IMR-90 (cell line): ENCODE measurements at regions not wholly inside any gene's neighbourhood (a gene's known extent, or its start where the extent isn't known, plus 50 kb on each side); places are given as distances from the start of the nearest gene placed in this dataset.

ENCODE experiments used
- ATAC-seq: fragments of 200-7000 bp; cut with Tn5 transposase; 2 replicates; pipeline ENCODE4 v1.9.1; 2020; ENCODE audit warnings: low read depth, mild to moderate bottlenecking, moderate library complexity
- BruUV-seq: library from RNA; stranded (reverse); fragments of 400-500 nt; replicated peaks from 2 replicates; lab custom pipeline; 2021; lab: Mats Ljungman, UMichigan
- CTCF ChIA-PET: fragments of 300-600 bp; formaldehyde crosslinking; extraction: SDS; loops from one replicate; lab custom pipeline; 2021; ENCODE audit warnings: antibody characterized with exemption; lab: Yijun Ruan, JAX
- POLR2A ChIA-PET: fragments of 300-600 bp; sonication (Branson Sonifier 250); formaldehyde crosslinking; loops from one replicate; lab custom pipeline; 2022; ENCODE audit warnings: antibody characterized with exemption; ENCODE audit not compliant: unreplicated experiment; lab: Charles Lee
- DNase-seq: peaks from one replicate; pipeline ENCODE4 v3.0.0; 2013
- H2AFZ ChIP-seq: replicated peaks from 2 replicates; pipeline ENCODE3; 2013; ENCODE audit warnings: low read length, mild to moderate bottlenecking; ENCODE audit not compliant: poor library complexity
- H2AK5ac ChIP-seq: 2 replicates; pipeline ENCODE4 v1.6.1; 2013; ENCODE audit warnings: low read depth, low read length, inconsistent platforms
- H2AK9ac ChIP-seq: replicated peaks from 2 replicates; pipeline ENCODE3; 2013; ENCODE audit warnings: mild to moderate bottlenecking, low read depth, low read length, moderate library complexity; ENCODE audit not compliant: poor library complexity
- H2BK120ac ChIP-seq: 2 replicates; pipeline ENCODE4 v1.6.1; 2013; ENCODE audit warnings: low read depth, low read length, inconsistent platforms
- H2BK15ac ChIP-seq: 3 replicates; pipeline ENCODE4 v1.6.1; 2013; ENCODE audit warnings: low read depth, low read length, inconsistent platforms
- H2BK20ac ChIP-seq: 2 replicates; pipeline ENCODE4 v1.6.1; 2013; ENCODE audit warnings: low read depth, mild to moderate bottlenecking, inconsistent platforms, low read length, moderate library complexity
- H2BK5ac ChIP-seq: 2 replicates; pipeline ENCODE4 v1.6.1; 2013; ENCODE audit warnings: mild to moderate bottlenecking, low read depth, low read length, inconsistent platforms; ENCODE audit not compliant: poor library complexity, severe bottlenecking
- H3K14ac ChIP-seq: replicated peaks from 2 replicates; pipeline ENCODE4 v1.6.1; 2013; ENCODE audit warnings: low read depth, low read length, inconsistent platforms
- H3K18ac ChIP-seq: 2 replicates; pipeline ENCODE4 v1.6.1; 2013; ENCODE audit warnings: low read depth, low read length, control low read depth
- H3K23ac ChIP-seq: 2 replicates; pipeline ENCODE4 v1.6.1; 2013; ENCODE audit warnings: low read depth, low read length, inconsistent platforms
- H3K27ac ChIP-seq: 2 replicates; pipeline ENCODE4 v1.5.1; 2013; ENCODE audit warnings: mild to moderate bottlenecking, control low read depth, low read length; ENCODE audit not compliant: insufficient read depth
- H3K27me3 ChIP-seq: 2 replicates; pipeline ENCODE4 v1.6.1; 2013; ENCODE audit warnings: low read length; ENCODE audit not compliant: control insufficient read depth, insufficient read depth
- H3K36me3 ChIP-seq: 2 replicates; pipeline ENCODE4 v1.6.1; 2013; ENCODE audit warnings: low read length, mixed read lengths; ENCODE audit not compliant: control insufficient read depth, insufficient read depth
- H3K4ac ChIP-seq: 2 replicates; pipeline ENCODE4 v1.6.1; 2013; ENCODE audit warnings: low read depth, low read length, inconsistent platforms
- H3K4me1 ChIP-seq: 2 replicates; pipeline ENCODE4 v1.6.1; 2013; ENCODE audit warnings: low read length, mixed read lengths; ENCODE audit not compliant: control insufficient read depth, insufficient read depth
- H3K4me2 ChIP-seq: 2 replicates; pipeline ENCODE4 v1.6.1; 2013; ENCODE audit warnings: low read depth, mild to moderate bottlenecking, control low read depth, low read length, moderate library complexity
- H3K4me3 ChIP-seq: 2 replicates; pipeline ENCODE4 v1.5.1; 2013; ENCODE audit warnings: low read depth, mild to moderate bottlenecking, control low read depth, low read length, moderate library complexity; ENCODE audit not compliant: insufficient read depth
- H3K56ac ChIP-seq: 2 replicates; pipeline ENCODE4 v1.6.1; 2013; ENCODE audit warnings: low read length, inconsistent platforms; ENCODE audit not compliant: insufficient read depth; ENCODE audit errors: extremely low read depth
- H3K79me1 ChIP-seq, 2 experiments: 2 replicates each; pipeline ENCODE4 v1.6.1; 2013; ENCODE audit warnings: low read length in 2 of 2, inconsistent platforms in 1 of 2, low read depth in 1 of 2
- H3K9ac ChIP-seq: 2 replicates; pipeline ENCODE4 v1.6.1; 2013; ENCODE audit warnings: low read depth, low read length, control low read depth
- H3K9me1 ChIP-seq: 2 replicates; pipeline ENCODE4 v1.6.1; 2013; ENCODE audit warnings: low read length, inconsistent platforms; ENCODE audit not compliant: insufficient read depth
- H3K9me3 ChIP-seq: 2 replicates; pipeline ENCODE4 v1.6.1; 2013; ENCODE audit warnings: low read length; ENCODE audit not compliant: control insufficient read depth, insufficient read depth
- H4K20me1 ChIP-seq: 2 replicates; pipeline ENCODE4 v1.6.1; 2013; ENCODE audit warnings: low read length, inconsistent platforms; ENCODE audit not compliant: insufficient read depth
- H4K5ac ChIP-seq: 2 replicates; pipeline ENCODE4 v1.6.1; 2013; ENCODE audit warnings: mild to moderate bottlenecking, low read depth, low read length, control low read depth
- H4K8ac ChIP-seq, 2 experiments: 2 replicates each; pipeline ENCODE4 v1.6.1; 2013; ENCODE audit warnings: low read depth in 2 of 2, low read length in 2 of 2, control low read depth in 1 of 2, inconsistent platforms in 1 of 2
- H4K91ac ChIP-seq: 2 replicates; pipeline ENCODE4 v1.6.1; 2013; ENCODE audit warnings: low read depth, low read length, inconsistent platforms; ENCODE audit not compliant: insufficient read depth
- FOS ChIP-seq: fragments of 150-350 bp; IDR thresholded peaks from 2 replicates; pipeline ENCODE4 v1.6.1; 2016; ENCODE audit warnings: low read depth, low read length
- NFE2L2 ChIP-seq: fragments of 150-350 bp; IDR thresholded peaks from 2 replicates; pipeline ENCODE4 v1.6.1; 2016; ENCODE audit warnings: low read depth, mild to moderate bottlenecking, low read length
- RAD21 ChIP-seq: IDR thresholded peaks from 2 replicates; pipeline ENCODE4 v1.6.1; 2012; ENCODE audit warnings: low read length, improper control_type of control experiment
- WGBS, 2 experiments: methylation state at CpG; one replicate each; pipeline versions ENCODE4 v1.1.5 to v1.1.7; 2013; ENCODE audit warnings: missing lambda C conversion rate in 2 of 2; ENCODE audit not compliant: insufficient read length in 1 of 2; ENCODE audit errors: extremely low coverage in 2 of 2; 5-methylcytosine and 5-hydroxymethylcytosine counted together
- dilution Hi-C: fragments of 300-500 bp; cut with HindIII; formaldehyde crosslinking; loops from one replicate; pipeline ENCODE4 v1.14.3; 2018; ENCODE audit warnings: low sequenced_read_pairs; ENCODE audit not compliant: unreplicated experiment
- in situ Hi-C: fragments of 300-500 bp; cut with MboI; formaldehyde crosslinking; loops from 3 replicates; pipeline ENCODE4 v1.14.3; 2019; ENCODE audit warnings: low sequenced_read_pairs, inconsistent platforms, mixed read lengths
- intact Hi-C: fragments of 100-400 bp; cut with micrococcal nuclease; formaldehyde crosslinking; loops from 2 replicates; pipeline ENCODE4 v1.10.0; 2022
- TF ChIP-seq, protein P1 (sequence below): fragments of 150-350 bp; IDR thresholded peaks from 2 replicates; pipeline ENCODE4 v1.6.1; 2016; ENCODE audit warnings: low read depth, mild to moderate bottlenecking, low read length, moderate library complexity, borderline replicate concordance

GRCh38 chr11:122046846-122047245 is 69.2 kb downstream of the BLID start:
- peak overlapping the region; percentile 95 for H4K91ac ChIP-seq
- no peaks in the 10 kb centered on the region for H3K9me3 ChIP-seq
- H3K14ac ChIP-seq = peak overlapping the region; percentile 98
- no peak overlapping the region for H2AFZ ChIP-seq
- no peak overlapping the region for H3K4me3 ChIP-seq
- H3K36me3 ChIP-seq = peaks cover 4% of the 10 kb centered on the region; the same call in 1 of the 2 replicates
- peak overlapping the region; percentile 35; the same call in 1 of the 2 replicates for H3K9ac ChIP-seq
- H2BK15ac ChIP-seq = peak overlapping the region; percentile 77; the same call in 2 of the 3 replicates
- H3K79me1 ChIP-seq = peaks cover 9 to 39% of the 10 kb centered on the region in 2 experiments; a peak in 2 of 4 replicates
- no peaks in the 10 kb centered on the region for H3K27me3 ChIP-seq
- H3K27ac ChIP-seq = peak overlapping the region; percentile 3; the same call in 1 of the 2 replicates
- peak overlapping the region; percentile 58; the same call in 1 of the 2 replicates for H4K5ac ChIP-seq
- peak overlapping the region; percentile 87 for H2BK20ac ChIP-seq
- ATAC-seq (peak; percentile 66), DNase-seq (peak; percentile 96)
- H3K9me1 ChIP-seq = peaks cover 9% of the 10 kb centered on the region
- H4K8ac ChIP-seq = peak overlapping the region; percentile 81 to 96
- H3K18ac ChIP-seq = peak overlapping the region; percentile 88; the same call in 1 of the 2 replicates
- dilution Hi-C loops (no loop called here), intact Hi-C loops (loop anchor here (10.0 kb wide), 1 partner anchor 458 kb away; no protein-coding TSS in a partner anchor), in situ Hi-C loops (no loop called here)
- peak overlapping the region; percentile 83 for H2BK5ac ChIP-seq
- H3K56ac ChIP-seq = peak overlapping the region; percentile 76
- peak overlapping the region; percentile 1; the same call in 1 of the 2 replicates for H3K4me2 ChIP-seq
- H3K4ac ChIP-seq = peak overlapping the region; percentile 84
- no TSS peak for BruUV-seq
- ChIA-PET CTCF (no interaction called here), POLR2A (no interaction called here)
- H2BK120ac ChIP-seq = peak overlapping the region; percentile 90
- WGBS, 2 experiments = 63% methylated on average over 3 of the region's 6 CpGs; no CpG with 5 or more reads in 1 of the 2 experiments
- H4K20me1 ChIP-seq = no peaks in the 10 kb centered on the region
- peaks cover 21% of the 10 kb centered on the region for H3K4me1 ChIP-seq
- peak overlapping the region; percentile 99; the same call in 1 of the 2 replicates for H3K23ac ChIP-seq
- no peak overlapping the region for H2AK9ac ChIP-seq
- H2AK5ac ChIP-seq = no peak overlapping the region
- TF ChIP-seq, protein P1, sequence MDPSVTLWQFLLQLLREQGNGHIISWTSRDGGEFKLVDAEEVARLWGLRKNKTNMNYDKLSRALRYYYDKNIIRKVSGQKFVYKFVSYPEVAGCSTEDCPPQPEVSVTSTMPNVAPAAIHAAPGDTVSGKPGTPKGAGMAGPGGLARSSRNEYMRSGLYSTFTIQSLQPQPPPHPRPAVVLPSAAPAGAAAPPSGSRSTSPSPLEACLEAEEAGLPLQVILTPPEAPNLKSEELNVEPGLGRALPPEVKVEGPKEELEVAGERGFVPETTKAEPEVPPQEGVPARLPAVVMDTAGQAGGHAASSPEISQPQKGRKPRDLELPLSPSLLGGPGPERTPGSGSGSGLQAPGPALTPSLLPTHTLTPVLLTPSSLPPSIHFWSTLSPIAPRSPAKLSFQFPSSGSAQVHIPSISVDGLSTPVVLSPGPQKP = no peak
- TF ChIP-seq NFE2L2 (no peak), FOS (peak; percentile 57), RAD21 (0 out of 2 replicates have a peak, but pooled peaks have one; percentile 12)
